GM12872 (cell line): ENCODE measurements at regions not wholly inside any gene's neighbourhood (a gene's known extent, or its start where the extent isn't known, plus 50 kb on each side); places are given as distances from the start of the nearest gene placed in this dataset.

Experiments used
- CTCF ChIP-seq: IDR thresholded peaks from 3 replicates; pipeline ENCODE4 v1.5.1; 2011; ENCODE audit warnings: low read depth, mild to moderate bottlenecking, low read length, moderate library complexity; ENCODE audit not compliant: insufficient read depth

- TF ChIP-seq CTCF = no peak
Measured at GRCh38 chr2:239700686-239701345, 300.0 kb upstream of the HDAC4 start.

DNA sequence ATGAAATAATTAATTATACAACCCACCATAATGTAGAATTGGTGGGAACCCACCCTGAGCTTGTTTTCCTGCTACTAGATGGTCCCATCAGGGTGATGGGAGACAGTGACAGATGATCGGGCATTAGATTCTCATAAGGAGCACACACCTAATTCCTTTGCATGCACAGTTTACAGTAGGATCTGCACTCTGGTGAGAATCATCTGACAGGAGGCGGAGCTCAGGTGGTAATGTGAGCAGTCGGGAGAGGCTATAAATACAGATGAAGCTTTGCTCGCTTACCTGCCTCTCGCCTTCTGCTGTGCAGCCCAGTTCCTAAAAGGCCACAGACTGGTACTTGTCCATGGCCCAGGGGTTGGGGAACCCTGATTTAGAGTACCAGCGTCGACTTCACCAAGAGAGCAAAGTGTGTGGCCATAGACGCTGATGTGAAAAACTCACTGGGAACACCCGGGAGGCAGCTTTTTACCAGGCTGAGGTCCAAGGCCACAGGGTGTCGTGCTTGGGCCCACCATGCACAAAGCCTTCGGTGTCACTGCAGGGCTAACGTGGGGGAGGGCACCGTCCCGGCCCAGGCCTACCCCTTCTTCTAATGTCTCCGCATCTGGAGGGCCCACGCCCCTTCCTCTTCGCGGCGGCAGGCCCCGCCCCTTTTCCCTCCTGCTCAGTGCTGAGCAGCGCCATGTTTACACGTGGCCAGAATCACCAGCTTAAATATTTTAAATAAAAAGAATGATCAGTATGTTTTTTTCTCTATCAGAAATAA lies 296.8 kb upstream of the HDAC4 start:
- TF ChIP-seq CTCF = no peak

- TF ChIP-seq CTCF = no peak
Measured at GRCh38 chr2:239696559-239697207, 295.9 kb upstream of the HDAC4 start.

DNA sequence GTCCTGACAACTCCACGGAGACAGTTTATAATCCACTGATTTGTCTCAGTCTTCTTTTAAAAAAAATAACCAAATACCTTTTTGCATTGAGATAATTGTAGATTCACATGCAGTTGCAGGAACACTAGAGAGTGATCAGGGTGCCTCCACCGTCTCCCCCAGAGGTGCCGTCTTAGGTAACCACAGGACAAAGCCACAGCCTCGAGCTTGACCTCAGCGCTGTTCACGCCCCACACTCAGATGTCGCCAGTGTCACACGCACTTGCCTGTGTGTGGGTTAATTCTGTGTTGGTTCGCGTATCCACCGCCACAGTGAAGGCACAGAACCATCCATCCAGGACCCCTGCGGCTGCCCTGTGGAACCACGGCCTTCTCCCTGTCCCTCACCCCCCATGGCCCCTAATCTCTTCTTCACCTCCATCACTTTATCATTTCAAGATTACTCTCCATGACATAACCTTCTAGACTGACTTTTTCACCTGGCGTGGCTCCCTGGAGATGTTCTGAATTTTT lies 295.0 kb upstream of the HDAC4 start:
- no peak for TF ChIP-seq CTCF

- no peak for TF ChIP-seq CTCF
Measured at GRCh38 chr2:239695106-239695727, 294.4 kb upstream of the HDAC4 start.

GRCh38 chr2:239694487-239694886 lies 293.7 kb upstream of the HDAC4 start:
- TF ChIP-seq CTCF = no peak
